ENCODE measurements at regions not wholly inside any gene's neighbourhood (a gene's known extent, or its start where the extent isn't known, plus 50 kb on each side); places are given as distances from the start of the nearest gene placed in this dataset.

DNA sequence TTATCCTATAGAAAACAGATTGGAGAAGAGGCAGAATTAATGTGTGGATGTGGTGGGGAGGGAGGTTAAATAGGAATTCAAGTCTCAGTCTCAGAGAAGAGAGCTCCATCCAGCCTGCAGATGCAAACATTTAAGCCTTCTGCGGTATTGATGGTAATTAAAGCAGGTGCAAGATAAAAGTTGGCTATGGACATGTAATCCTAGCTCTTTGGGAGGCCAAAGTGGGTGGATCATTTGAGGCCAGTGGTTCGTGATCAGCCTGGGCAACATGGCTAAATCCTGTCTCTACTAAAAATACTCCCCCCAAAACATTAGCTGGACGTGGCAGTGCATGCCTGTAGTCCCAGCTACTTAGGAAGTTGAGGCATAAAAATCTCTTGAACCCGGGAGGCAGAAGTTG, 332.7 kb downstream of the PABPC4L start:
- no peak for DNase-seq

DNA sequence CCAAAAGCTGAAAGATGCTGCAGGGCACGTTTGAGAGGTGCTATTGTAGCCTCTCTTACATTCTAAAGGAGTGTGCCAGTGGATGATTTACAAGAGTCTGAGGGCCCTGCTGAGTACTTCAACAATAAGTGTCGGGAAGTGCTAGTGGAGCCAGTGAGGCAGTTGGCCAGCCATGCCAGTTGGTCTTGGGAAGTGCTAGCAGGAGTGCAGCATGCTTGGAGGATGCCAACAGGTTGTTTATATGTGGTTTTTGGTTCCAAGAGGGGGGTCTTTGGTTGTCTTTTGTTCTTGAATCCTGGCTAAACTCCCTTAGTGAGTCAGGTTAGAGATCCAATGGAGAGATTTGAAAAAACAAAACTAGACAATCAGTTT, 335.3 kb downstream of the PABPC4L start:
- no peak for DNase-seq

DNA sequence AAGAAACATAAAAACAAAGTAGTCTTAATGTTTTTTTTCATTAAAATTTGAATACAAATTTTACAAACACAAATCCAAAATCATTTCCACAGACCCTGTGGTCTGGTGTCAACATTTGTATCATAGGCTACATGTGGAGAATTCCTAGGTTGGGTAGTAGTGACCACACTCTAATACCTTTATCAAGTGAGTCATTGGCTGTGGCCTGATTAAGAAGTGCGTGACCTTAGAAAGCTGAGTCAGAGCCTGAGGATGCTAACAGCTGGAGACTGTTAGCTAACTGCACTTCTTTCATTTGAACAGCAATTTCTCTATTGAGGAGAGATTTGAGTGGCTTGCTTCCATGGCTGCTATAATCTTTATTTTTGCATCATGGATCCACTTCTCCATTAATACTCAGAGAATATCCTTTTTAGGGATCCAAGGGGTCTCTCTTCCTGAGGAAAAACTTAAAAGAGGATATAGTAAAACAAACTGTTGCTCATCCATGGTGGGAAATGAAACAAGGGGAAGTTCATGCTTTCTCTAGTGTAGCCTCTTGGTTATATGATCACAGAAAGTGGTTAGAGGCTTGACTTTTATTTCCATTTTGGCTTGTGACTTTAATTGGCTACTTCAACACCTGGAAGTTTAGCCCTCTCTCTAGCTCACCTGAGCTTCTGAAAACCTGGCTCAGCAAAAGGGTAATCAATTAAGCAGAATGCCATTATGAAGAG, 335.8 kb downstream of the PABPC4L start:
- DNase-seq: peak; percentile 92

DNA sequence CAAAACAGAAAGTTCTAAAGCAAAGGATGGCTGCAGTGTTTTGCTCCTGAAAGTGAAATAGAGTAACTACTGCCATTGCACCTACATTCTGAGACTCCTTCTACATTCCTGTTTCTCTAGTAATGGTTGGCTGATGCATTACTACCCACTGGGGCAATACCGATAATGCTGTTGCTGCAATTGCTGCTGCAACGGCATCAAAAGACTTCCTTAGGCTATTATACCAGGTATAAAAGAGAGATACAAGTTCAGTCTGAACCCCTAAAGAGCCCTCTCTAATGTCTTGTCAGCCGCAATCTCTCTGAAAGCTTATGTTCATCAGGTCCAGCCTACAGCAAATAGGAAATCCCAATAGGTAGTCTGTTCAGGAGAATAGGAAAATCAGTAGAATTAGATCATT, 338.4 kb downstream of the PABPC4L start:
- DNase-seq: no peak

DNA sequence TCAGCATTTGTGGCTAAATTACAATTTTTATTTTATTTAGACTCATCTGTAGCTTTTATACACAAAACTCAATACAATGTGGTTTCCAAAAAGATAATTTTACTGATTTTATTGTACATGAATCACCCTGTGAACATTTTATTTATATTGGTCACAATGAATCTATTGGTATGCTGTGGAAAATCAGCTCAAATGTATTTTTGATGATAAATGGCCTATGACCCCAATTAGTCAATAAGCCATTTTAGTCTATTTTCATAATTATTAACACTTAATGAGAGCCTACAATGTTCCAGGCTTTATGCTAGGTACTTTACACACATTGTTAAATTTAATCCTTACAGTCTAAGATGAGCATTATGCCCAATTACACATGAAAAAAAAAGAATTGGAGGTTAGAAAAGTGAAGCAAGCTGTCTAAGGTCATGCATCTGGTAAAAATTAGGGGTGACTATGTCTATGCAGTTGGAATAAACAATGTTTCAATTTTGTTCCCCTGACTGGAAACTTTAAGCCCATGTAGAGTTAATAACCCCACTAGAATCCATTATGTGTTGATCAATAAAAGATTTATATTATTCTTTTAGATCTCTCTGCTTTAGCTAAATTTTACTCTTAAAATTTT, 344.7 kb downstream of the PABPC4L start:
- no peak for DNase-seq

DNA sequence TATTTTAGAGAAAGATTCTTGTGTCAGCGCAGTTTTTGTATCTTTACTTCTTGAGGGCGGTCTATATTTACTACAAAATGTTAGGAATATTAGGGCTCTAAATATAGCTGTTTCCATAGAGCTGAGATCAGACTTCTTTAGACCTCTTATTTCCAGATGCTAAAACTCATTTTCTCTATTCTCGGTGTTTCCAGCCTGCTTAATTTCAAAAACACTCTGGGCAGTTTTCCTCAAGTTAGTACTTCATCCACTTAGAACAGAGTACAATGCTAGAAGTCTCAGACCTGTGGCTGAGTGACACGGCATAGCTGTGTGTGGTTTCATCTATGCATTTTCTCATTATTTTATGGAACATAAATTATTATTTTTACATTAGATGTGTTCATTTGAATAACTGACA, 346.6 kb downstream of the PABPC4L start:
- no peak for DNase-seq

DNA sequence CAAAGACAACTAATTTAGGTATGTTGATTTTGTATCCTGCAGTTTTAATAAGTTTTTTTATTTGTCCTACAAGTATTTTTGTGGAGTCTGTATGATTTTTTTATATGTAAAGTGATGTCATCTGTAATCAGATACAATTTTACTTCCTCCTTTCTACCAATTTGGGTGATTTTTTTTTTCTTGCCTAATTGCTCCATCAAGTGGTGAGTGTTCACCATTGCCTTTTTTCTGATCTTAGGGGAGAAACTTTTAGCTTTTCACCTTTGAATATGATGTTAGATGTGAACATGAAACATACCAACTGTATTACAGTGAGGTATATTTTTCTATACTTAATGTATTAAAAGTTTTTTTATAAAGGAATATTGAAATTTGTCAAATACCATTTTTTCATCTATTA, 362.3 kb downstream of the PABPC4L start:
- DNase-seq: no peak

DNA sequence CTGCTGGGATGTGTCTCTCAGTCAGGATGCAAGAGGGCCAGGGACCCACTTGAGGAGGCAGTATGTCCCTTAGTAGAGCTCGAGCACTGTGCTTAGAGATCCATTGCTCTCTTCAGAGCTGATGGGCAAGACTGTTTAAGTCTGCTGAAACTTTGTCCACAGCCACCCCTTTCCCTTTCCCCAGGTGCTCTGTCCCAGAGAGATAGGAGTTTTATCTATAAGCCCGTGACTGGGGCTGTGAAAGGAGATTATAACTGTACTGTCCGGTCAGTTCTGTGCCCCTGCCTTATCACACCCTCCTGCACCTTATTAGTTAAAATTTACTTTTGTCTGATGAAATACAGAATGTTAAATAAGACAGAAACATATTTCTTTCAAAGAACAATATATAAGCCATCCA, 378.4 kb downstream of the PABPC4L start:
- DNase-seq: no peak

DNA sequence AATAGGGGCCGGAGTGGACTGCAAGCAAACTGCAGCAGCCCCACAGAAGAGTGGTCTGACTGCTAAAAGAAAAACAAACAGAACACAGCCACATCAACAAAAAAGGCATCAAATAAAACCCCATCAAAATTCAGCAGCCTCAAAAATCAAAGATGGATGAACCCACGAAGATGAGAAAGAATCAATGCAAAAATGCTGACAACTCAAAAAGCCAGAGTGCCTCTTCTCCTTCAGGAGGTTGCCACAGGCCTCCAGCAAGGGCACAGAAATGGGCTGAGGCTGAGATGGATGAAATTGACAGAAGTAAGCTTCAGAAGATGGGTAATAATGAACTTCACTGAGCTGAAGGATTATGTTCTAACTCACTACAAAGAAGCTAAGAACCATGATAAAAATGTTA, 388.6 kb downstream of the PABPC4L start:
- DNase-seq: no peak

DNA sequence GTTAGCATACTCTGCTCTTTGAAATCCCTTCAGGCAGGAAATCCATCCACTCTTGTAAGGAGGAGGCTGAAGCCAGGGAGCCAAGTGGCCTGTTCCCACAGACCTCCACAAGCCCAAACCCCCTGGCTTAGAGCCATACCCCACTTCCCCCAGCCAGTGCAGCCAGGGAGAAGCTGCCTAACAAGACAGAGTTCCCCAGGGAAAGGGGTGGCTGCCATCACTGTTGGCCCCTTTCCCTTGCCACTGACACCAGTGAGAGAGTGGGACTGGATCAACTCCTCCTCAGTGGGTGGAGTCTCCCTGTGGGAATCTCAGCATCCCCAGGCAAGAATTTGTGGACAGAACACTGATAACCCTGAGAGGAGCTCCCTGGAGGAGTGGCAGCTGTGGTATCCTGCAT, 389.4 kb downstream of the PABPC4L start:
- DNase-seq: no peak

DNA sequence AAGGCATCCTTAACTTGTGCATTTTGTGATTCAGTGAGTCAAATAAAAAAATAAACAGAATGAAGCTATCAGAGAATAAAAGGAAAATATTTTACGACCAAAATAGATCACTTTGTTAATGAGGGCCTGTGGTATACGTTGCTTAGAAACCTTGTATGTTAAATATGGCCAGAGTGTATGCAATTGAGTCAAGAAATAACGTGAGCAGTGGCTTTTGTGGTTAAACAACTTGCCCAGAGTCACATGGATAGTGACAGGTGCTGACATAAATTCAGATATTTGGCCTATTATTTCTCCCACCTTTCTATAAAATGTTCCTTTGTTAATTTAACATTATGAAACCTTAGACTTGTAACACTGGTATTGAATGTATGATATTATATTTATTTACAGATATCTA, 393.4 kb downstream of the PABPC4L start:
- DNase-seq: no peak

DNA sequence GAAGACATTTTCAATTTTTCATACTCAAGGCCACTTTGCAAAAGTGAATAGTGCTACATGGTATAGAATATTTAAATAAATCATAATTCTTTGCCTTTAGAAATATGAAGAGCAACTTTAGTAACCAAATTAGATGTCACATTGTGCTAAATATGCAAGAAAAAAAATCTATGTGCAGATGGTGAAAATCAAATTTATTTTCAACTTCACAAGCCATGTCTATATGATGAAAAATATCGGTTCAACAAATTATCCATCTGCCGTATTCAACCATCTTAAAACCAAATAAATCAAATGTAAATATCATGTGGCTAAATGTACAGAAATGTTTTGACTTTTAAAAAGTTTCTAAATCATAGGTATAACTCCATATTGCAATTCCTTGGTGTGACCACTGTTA, 398.2 kb downstream of the PABPC4L start:
- DNase-seq: no peak

DNA sequence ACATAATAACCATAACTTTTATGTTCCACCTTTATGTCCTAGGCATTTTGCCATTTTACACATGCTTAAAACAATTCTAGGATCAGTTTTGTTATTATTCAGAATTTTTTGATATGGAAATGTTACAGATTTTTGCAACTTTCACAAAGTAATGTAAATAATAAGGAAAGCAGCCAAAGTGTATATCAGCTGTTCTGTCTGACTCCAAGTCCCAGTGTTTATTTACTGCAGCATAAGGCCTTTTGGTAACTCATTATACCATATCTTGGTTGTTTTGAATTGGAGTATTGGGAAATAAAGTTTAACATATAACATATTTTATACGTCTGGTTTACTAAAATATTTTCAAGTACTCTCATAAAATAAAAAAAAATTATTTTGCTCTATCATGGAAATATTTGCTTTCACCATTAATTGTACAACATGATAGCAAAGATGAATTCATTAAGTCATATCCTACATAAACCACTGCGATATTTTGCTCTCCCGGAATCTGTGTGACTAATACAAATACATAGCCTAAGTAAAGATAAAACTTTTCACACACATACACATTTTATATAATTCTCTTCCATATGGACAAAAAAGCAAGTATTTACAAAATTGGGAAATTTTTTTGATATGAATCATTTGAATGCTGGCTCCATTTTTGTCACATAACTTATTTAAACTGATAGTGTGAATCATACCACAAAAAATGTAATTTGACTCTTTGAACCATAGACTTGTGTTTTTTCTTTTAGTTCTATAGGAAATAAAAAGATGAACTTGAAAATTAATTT, 399.0 kb downstream of the PABPC4L start:
- DNase-seq: no peak

DNA sequence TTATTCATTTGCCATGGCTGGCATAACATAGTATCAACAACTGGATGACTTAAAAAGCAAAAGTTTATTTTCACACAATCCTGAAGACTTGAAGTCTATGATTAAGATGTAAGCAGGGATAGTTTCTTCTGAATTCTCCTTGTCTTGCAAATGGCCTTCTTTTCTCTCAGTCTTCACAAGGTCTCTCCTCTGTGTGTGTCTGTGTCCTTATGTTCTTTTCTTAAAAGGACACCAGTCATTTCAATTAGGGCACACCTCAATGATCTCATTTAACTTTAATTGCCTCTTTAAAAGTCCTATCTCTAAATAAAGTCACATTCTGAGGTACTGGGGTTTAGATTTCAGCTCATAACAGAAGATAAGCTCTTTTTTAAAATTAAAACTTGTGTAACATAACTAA, 399.7 kb downstream of the PABPC4L start:
- no peak for DNase-seq

DNA sequence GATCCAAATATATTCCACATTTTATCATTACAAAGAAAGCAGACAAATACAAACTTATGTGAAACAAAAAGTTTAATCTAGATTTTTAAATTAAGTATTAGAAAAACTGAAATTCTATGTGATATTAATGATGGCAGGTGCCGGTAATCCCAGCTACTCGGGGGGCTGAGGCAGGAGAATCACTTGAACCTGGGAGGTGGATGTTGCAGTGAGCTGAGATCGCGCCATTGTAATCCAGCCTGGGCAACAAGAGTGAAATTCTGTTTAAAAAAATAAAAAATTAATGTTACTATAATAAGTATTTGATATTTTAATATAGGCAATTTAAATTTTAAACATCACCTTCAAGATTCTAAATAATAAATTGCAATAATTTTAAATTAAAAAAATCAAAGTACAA, 400.6 kb downstream of the PABPC4L start:
- no peak for DNase-seq

DNA sequence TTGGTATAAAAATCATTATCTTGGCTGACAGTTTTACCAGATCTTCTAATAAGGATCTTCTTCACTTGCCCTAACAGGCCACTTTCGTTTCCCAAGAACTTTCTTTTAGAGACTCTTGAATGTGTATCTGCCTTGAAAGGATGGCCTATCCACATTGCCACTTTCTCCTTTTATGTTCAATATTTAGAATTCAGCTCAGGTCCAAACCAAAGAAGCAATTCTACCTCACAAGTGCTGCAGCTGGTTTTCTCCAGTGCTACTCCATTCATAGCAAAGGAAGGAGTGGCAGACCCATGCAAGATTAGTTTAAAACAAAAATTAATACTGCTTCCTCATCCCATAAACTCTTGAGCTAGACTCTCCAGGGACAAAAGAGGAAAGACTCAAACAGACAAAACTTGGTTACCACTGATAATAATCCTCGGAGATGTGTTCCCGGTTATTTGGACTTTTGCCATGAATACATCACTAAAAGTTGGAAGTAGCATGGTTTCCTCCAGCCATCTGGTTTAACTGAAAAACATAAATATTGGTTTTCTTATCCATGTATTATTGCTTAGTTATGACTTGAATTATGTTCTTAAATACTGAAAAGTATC, 401.8 kb downstream of the PABPC4L start:
- DNase-seq: no peak

DNA sequence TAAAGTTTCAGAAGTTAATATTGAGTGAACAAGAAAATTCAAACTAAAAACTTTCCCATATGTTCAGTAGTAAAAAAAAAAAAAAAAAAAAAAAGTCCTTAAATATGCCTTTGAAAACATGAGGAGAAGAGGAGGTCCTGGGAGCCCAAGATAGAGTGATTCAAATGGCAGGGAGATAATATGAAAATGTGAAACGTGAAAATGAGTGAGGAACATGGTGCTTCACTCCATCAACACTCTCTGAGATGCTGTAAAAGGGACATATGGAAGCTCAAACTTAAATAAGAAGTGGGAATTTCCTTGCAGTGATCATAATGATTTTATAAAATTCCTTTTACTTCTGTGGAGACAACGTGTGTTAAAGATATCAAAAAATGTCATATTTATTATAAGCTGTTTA, 423.9 kb downstream of the PABPC4L start:
- DNase-seq: no peak

DNA sequence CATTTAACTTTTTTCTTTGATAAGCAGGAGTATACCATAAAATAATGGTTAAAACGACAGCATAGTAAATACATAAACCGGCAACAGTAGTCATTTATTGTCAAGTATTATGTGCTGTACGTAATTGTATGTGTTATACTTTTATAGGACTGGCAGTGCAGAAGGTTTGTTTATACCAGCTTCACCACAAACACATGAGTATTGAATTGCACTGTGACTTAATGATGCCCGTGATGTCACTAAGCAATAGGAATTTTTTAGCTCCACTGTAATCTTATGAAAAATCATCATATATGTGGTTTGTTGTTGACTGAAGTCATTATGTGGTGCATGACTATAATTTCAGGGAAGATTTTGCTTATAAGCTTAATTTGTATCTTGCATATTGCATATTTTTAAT, 424.6 kb downstream of the PABPC4L start:
- DNase-seq: no peak

DNA sequence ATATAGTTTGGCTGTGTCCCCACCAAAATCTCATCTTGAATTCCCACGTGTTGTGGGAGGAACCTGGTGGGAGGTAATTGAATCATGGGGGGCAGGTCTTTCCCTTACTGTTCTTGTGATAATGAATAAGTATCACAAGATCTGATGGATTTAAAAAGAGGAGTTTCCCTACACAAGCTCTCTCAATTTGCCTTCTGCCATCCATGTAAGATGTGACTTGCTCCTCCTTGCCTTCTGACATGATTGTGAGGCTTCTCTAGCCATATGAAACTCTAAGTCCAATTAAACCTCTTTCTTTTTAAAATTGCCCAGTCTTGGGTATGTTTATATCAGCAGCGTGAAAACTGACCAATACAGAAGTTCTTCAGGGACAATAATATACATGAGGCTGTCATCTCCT, 425.1 kb downstream of the PABPC4L start:
- DNase-seq: no peak

DNA sequence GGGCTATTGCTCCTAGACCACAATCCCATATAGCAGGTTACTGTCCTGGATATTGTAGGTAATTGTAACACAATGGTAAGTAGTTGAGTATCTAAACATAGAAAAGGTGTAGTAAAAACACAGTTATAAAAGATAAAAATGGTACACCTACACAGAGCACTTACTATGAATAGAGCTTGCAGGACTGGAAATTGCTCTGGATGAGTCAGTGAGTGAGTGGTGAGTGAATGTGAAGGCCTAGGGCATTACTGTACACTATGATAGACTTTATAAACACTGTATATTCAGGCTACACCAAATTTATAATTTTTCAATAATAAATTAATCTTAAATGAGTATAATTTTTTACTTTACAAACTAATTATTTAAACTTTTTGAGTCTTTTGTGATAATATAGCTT, 425.7 kb downstream of the PABPC4L start:
- DNase-seq: no peak

DNA sequence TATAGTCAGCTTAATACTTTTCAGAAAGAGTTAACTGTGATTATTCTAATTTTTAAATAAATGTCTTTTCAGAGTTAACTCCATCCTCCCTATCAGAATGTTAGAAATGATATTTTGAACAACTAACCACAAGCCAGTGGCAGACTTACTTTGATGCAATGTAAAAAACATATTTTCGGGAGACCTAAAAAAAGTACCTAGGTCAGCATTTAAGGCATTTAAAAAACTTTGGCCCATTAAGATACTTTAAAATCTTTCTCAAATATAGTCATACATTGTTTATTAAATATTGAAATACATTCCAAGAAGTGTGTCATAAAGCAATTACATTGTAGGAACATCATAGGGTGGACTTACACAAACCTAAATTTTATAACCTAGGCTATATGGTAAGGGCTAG, 426.1 kb downstream of the PABPC4L start:
- no peak for DNase-seq

DNA sequence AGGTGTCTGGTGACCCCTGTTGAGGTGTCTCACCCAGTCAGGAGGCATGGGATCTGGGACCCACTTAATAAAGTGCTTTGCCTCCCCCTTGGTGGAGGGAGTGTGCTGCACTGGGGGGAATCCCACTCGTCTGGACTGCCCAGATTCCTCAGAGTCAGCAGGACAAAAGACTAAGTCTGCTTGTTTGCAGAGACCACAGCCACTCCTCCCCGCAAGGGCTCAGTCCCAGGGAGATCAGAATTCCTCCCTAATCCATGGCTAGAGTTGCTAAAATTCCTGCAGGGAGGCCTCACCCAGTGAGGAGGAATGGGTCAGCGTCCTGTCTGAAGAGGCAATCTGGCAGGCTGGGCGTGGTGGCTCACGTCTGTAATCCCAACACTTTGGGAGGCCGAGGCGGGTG, 442.2 kb downstream of the PABPC4L start:
- no peak for DNase-seq

DNA sequence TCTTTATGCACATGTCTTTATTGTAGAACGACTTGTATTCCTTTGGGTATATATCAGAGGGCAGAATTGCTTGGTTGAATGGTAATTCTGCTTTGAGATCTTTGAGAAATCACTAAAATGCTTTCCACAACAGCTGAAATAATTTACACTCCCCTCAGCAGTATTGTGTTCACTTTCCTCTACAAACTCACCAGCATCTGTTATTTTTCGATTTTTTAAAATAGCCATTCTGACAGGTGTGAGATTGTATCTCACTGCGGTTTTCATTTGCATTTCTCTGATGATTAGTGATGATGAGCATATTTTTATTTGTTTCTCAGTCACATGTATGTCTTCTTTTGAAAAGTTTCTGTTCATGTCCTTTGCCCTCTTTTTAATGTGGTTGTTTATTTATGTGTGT, 459.8 kb downstream of the PABPC4L start:
- DNase-seq: no peak

DNA sequence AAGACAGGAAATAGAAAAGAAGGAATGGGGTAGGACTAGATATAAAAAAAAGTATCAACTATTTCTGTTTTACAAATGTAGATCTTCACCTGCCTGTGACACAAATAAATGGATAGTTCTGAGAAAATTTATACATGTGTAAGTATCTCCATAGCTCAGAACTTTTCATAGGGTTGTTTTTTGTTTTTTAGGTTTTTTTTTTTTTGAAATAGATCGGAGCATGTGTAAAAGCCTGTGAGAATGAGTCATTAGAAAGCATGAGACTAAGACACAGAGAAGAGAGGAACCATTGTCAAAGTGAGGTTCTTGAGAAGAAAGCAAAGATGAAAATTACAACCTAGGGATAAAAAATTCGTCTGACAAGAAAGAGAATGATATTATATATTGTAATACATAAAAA, 481.6 kb downstream of the PABPC4L start:
- no peak for DNase-seq

Data from kidney glomerular epithelial cell (primary cell).